Mesendoderm (in vitro differentiated cells): ENCODE measurements at regions not wholly inside any gene's neighbourhood (a gene's known extent, or its start where the extent isn't known, plus 50 kb on each side); places are given as distances from the start of the nearest gene placed in this dataset.
A peak's percentile ranks its signal among the peaks of the same experiment; 100 is the strongest.

Experiments used
- DNase-seq: peaks from one replicate; pipeline ENCODE4 v3.0.0; 2013
- H2AK5ac ChIP-seq: 2 replicates; pipeline ENCODE4 v1.6.1; 2013; ENCODE audit warnings: low read length, inconsistent platforms
- H2BK120ac ChIP-seq: 2 replicates; pipeline ENCODE4 v1.6.1; 2013; ENCODE audit warnings: low read depth, mild to moderate bottlenecking, low read length, moderate library complexity, mixed read lengths
- H2BK15ac ChIP-seq: replicated peaks from 2 replicates; pipeline ENCODE4 v1.6.1; 2013; ENCODE audit warnings: low read depth, mild to moderate bottlenecking, moderate library complexity
- H2BK5ac ChIP-seq: 2 replicates; pipeline ENCODE4 v1.6.1; 2013; ENCODE audit warnings: low read length, inconsistent platforms
- H3K18ac ChIP-seq: 2 replicates; pipeline ENCODE4 v1.6.1; 2013; ENCODE audit warnings: mild to moderate bottlenecking, low read length, mixed read lengths
- H3K23ac ChIP-seq: one replicate; pipeline ENCODE4 v1.6.1; 2013; ENCODE audit warnings: low read length
- H3K27ac ChIP-seq: 2 replicates; pipeline ENCODE4 v1.5.1; 2013; ENCODE audit warnings: low read depth, mild to moderate bottlenecking, inconsistent platforms, low read length, moderate library complexity
- H3K27me3 ChIP-seq: 2 replicates; pipeline ENCODE4 v1.6.1; 2013; ENCODE audit warnings: low read length, control low read depth, mild to moderate bottlenecking, inconsistent platforms; ENCODE audit not compliant: insufficient read depth, poor library complexity
- H3K36me3 ChIP-seq: 2 replicates; pipeline ENCODE4 v1.6.1; 2013; ENCODE audit warnings: low read length, inconsistent platforms; ENCODE audit not compliant: control insufficient read depth, insufficient read depth
- H3K4ac ChIP-seq: one replicate; pipeline ENCODE4 v1.6.1; 2013; ENCODE audit warnings: low read depth, mild to moderate bottlenecking, low read length, moderate library complexity
- H3K4me1 ChIP-seq: 2 replicates; pipeline ENCODE4 v1.6.1; 2013; ENCODE audit warnings: low read depth, low read length, inconsistent platforms; ENCODE audit not compliant: control insufficient read depth
- H3K4me2 ChIP-seq: 2 replicates; pipeline ENCODE4 v1.6.1; 2013; ENCODE audit warnings: low read length
- H3K4me3 ChIP-seq: 2 replicates; pipeline ENCODE4 v1.5.1; 2013; ENCODE audit warnings: mild to moderate bottlenecking, low read length
- H3K56ac ChIP-seq: one replicate; pipeline ENCODE4 v1.6.1; 2013; ENCODE audit warnings: low read length
- H3K79me1 ChIP-seq: 2 replicates; pipeline ENCODE4 v1.6.1; 2013; ENCODE audit warnings: low read length, inconsistent platforms
- H3K79me2 ChIP-seq: 2 replicates; pipeline ENCODE4 v1.6.1; 2013; ENCODE audit warnings: mild to moderate bottlenecking, low read length; ENCODE audit not compliant: control insufficient read depth, insufficient read depth
- H3K9ac ChIP-seq: 2 replicates; pipeline ENCODE4 v1.6.1; 2013; ENCODE audit warnings: low read length, inconsistent platforms
- H4K5ac ChIP-seq: one replicate; pipeline ENCODE4 v1.6.1; 2013; ENCODE audit warnings: low read length
- H4K8ac ChIP-seq: one replicate; pipeline ENCODE4 v1.6.1; 2013; ENCODE audit warnings: low read depth, mild to moderate bottlenecking, control low read depth, low read length, moderate library complexity
- WGBS: extraction: QIAGEN DNeasy Blood & Tissue Kit; methylation state at CpG from one replicate; pipeline ENCODE4 v1.1.7; 2013; ENCODE audit warnings: low lambda C conversion rate, missing lambda C conversion rate; ENCODE audit not compliant: insufficient coverage; ENCODE audit errors: extremely low coverage; 5-methylcytosine and 5-hydroxymethylcytosine counted together

- Histone ChIP-seq H3K27me3 (no peaks in the 10 kb centered on the region), H3K4me3 (no peak overlapping the region), H3K56ac (no peak overlapping the region), H2BK15ac (no peak overlapping the region), H3K27ac (no peak overlapping the region), H3K36me3 (no peaks in the 10 kb centered on the region), H4K8ac (no peak overlapping the region), H3K9ac (no peak overlapping the region), H3K23ac (no peak overlapping the region), H2BK120ac (no peak overlapping the region), H3K4ac (no peak overlapping the region), H4K5ac (no peak overlapping the region), H2BK5ac (no peak overlapping the region), H3K4me1 (no peaks in the 10 kb centered on the region), H3K79me1 (no peaks in the 10 kb centered on the region), H3K4me2 (no peak overlapping the region), H3K18ac (no peak overlapping the region), H2AK5ac (no peak overlapping the region), H3K79me2 (no peaks in the 10 kb centered on the region)
- WGBS: no CpG with 5 or more reads among the region's 8 CpGs
- no peak for DNase-seq
Observed at GRCh38 chr9:108469654-108470053, 386.1 kb downstream of the ACTL7B start.

- DNase-seq: peak; percentile 79
Observed at GRCh38 chr9:108468364-108468763, 387.4 kb downstream of the ACTL7B start.

GRCh38 chr9:108467653-108468324 lies 388.0 kb downstream of the ACTL7B start:
- H3K4ac ChIP-seq: no peak overlapping the region
- no peaks in the 10 kb centered on the region for H3K4me1 ChIP-seq
- H3K79me2 ChIP-seq: no peaks in the 10 kb centered on the region
- no peak overlapping the region for H3K4me2 ChIP-seq
- no peak for DNase-seq
- H3K27ac ChIP-seq: no peak overlapping the region
- no peak overlapping the region for H3K23ac ChIP-seq
- H2BK120ac ChIP-seq: no peak overlapping the region
- no peaks in the 10 kb centered on the region for H3K27me3 ChIP-seq
- no peak overlapping the region for H3K4me3 ChIP-seq
- no peak overlapping the region for H2AK5ac ChIP-seq
- H4K8ac ChIP-seq: no peak overlapping the region
- no peak overlapping the region for H3K9ac ChIP-seq
- no peak overlapping the region for H3K56ac ChIP-seq
- no peak overlapping the region for H4K5ac ChIP-seq
- H2BK15ac ChIP-seq: no peak overlapping the region
- H3K18ac ChIP-seq: no peak overlapping the region
- H2BK5ac ChIP-seq: no peak overlapping the region
- H3K79me1 ChIP-seq: no peaks in the 10 kb centered on the region
- H3K36me3 ChIP-seq: no peaks in the 10 kb centered on the region
- WGBS: no CpG with 5 or more reads among the region's 6 CpGs

More at GRCh38 chr9:108468364-108468763, 387.4 kb downstream of the ACTL7B start:
- Histone ChIP-seq H3K36me3 (no peaks in the 10 kb centered on the region), H3K56ac (no peak overlapping the region), H3K18ac (no peak overlapping the region), H3K4me2 (no peak overlapping the region), H3K27ac (no peak overlapping the region), H3K4me3 (no peak overlapping the region), H3K79me2 (no peaks in the 10 kb centered on the region), H3K79me1 (no peaks in the 10 kb centered on the region), H4K8ac (no peak overlapping the region), H3K23ac (no peak overlapping the region), H3K4ac (no peak overlapping the region), H2BK120ac (no peak overlapping the region), H3K4me1 (no peaks in the 10 kb centered on the region), H2AK5ac (no peak overlapping the region), H3K9ac (no peak overlapping the region), H4K5ac (no peak overlapping the region), H2BK5ac (no peak overlapping the region), H3K27me3 (no peaks in the 10 kb centered on the region), H2BK15ac (no peak overlapping the region)
- WGBS: no CpG with 5 or more reads among the region's 4 CpGs

GRCh38 chr9:108467161-108467560 lies 388.6 kb downstream of the ACTL7B start:
- H3K4ac ChIP-seq: no peak overlapping the region
- no peak overlapping the region for H3K56ac ChIP-seq
- DNase-seq: no peak
- no peak overlapping the region for H4K8ac ChIP-seq
- H3K79me1 ChIP-seq: no peaks in the 10 kb centered on the region
- H2BK120ac ChIP-seq: no peak overlapping the region
- no peaks in the 10 kb centered on the region for H3K4me1 ChIP-seq
- WGBS: no CpG with 5 or more reads among the region's 2 CpGs
- no peak overlapping the region for H3K23ac ChIP-seq
- no peaks in the 10 kb centered on the region for H3K36me3 ChIP-seq
- H4K5ac ChIP-seq: no peak overlapping the region
- no peak overlapping the region for H3K4me3 ChIP-seq
- no peak overlapping the region for H3K18ac ChIP-seq
- H3K27me3 ChIP-seq: no peaks in the 10 kb centered on the region
- H2BK15ac ChIP-seq: no peak overlapping the region
- H3K27ac ChIP-seq: no peak overlapping the region
- no peak overlapping the region for H3K9ac ChIP-seq
- H2BK5ac ChIP-seq: no peak overlapping the region
- no peaks in the 10 kb centered on the region for H3K79me2 ChIP-seq
- no peak overlapping the region for H3K4me2 ChIP-seq
- H2AK5ac ChIP-seq: no peak overlapping the region

GRCh38 chr9:108466304-108466703 lies 389.5 kb downstream of the ACTL7B start:
- no peak overlapping the region for H4K8ac ChIP-seq
- WGBS: no CpG with 5 or more reads among the region's 2 CpGs
- DNase-seq: no peak
- H2BK120ac ChIP-seq: no peak overlapping the region
- no peak overlapping the region for H3K4me3 ChIP-seq
- no peak overlapping the region for H2AK5ac ChIP-seq
- no peaks in the 10 kb centered on the region for H3K36me3 ChIP-seq
- H2BK5ac ChIP-seq: no peak overlapping the region
- no peak overlapping the region for H3K4me2 ChIP-seq
- no peak overlapping the region for H3K56ac ChIP-seq
- no peaks in the 10 kb centered on the region for H3K4me1 ChIP-seq
- no peaks in the 10 kb centered on the region for H3K27me3 ChIP-seq
- no peak overlapping the region for H3K18ac ChIP-seq
- H3K27ac ChIP-seq: no peak overlapping the region
- no peak overlapping the region for H2BK15ac ChIP-seq
- H3K9ac ChIP-seq: no peak overlapping the region
- no peak overlapping the region for H4K5ac ChIP-seq
- H3K4ac ChIP-seq: no peak overlapping the region
- H3K79me1 ChIP-seq: no peaks in the 10 kb centered on the region
- no peaks in the 10 kb centered on the region for H3K79me2 ChIP-seq
- no peak overlapping the region for H3K23ac ChIP-seq
